PC-3 (cell line): ENCODE measurements at regions not wholly inside any gene's neighbourhood (a gene's known extent, or its start where the extent isn't known, plus 50 kb on each side); places are given as distances from the start of the nearest gene placed in this dataset.

Experiments
- EZH2 ChIP-seq: fragments of 300-600 bp; sonication (generic); IDR thresholded peaks from one replicate; pipeline ENCODE4 v1.6.1; 2017; ENCODE audit warnings: antibody characterized with exemption, mild to moderate bottlenecking, low read length; ENCODE audit not compliant: unreplicated experiment
- EZH2phosphoT487 ChIP-seq: fragments of 300-600 bp; sonication (generic); IDR thresholded peaks from 2 replicates; pipeline ENCODE4 v1.6.1; 2018; ENCODE audit warnings: mild to moderate bottlenecking, antibody characterized with exemption, low read length, borderline replicate concordance
- TF ChIP-seq, protein P1 (sequence below): fragments of 300-600 bp; sonication (generic); conservative IDR thresholded peaks from 2 replicates; pipeline ENCODE4 v1.5.1; 2017; ENCODE audit warnings: antibody characterized with exemption, low read depth, mild to moderate bottlenecking, low read length

DNA sequence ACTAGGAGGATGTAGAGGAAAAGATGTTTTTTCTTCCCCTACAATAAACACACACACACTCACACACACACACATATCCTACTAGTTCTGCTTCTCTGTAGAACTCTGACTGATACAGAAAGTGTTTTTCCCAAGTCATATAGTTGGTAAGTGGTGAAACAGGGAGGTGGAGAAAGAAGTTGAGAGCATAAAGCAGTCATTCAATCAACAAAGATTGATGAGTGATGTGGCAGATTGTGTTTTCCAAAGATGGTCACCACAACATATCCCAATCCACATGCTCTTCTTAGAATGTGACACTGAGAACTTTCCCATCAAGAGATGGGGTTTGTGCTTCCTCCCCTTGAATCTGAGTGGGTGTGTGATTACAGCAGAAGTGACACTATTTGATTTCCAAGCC is 123.4 kb upstream of the ATP6AP2 start:
- TF ChIP-seq EZH2, result no peak
- TF ChIP-seq, protein P1, sequence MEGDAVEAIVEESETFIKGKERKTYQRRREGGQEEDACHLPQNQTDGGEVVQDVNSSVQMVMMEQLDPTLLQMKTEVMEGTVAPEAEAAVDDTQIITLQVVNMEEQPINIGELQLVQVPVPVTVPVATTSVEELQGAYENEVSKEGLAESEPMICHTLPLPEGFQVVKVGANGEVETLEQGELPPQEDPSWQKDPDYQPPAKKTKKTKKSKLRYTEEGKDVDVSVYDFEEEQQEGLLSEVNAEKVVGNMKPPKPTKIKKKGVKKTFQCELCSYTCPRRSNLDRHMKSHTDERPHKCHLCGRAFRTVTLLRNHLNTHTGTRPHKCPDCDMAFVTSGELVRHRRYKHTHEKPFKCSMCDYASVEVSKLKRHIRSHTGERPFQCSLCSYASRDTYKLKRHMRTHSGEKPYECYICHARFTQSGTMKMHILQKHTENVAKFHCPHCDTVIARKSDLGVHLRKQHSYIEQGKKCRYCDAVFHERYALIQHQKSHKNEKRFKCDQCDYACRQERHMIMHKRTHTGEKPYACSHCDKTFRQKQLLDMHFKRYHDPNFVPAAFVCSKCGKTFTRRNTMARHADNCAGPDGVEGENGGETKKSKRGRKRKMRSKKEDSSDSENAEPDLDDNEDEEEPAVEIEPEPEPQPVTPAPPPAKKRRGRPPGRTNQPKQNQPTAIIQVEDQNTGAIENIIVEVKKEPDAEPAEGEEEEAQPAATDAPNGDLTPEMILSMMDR, result no peak
- no peak for TF ChIP-seq EZH2phosphoT487
